ENCODE measurements at regions not wholly inside any gene's neighbourhood (a gene's known extent, or its start where the extent isn't known, plus 50 kb on each side); places are given as distances from the start of the nearest gene placed in this dataset.

DNA sequence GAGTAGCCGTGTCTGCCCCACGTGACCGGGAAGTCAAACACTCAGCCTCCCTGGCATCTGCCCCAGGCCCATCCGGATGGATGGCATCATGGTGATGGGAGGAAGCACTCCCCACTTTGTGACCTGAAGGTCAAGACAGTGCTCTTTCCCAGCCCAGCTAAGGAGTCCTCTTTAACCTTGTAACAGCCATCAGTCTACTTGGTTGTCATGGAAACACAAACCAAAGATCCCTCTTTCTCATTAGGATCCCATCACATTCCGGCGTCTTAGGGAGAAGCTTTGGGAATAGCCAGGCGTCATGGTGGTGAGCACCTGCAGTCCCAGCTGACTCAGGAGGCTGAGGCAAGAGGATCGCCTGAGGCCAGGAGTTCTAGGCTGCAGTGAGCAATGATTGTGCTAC lies 90.9 kb upstream of the FOXC1 start:
- no peak overlapping the region for H3K4me3 ChIP-seq (ENCODE audit: low read length)
- H3K4me1 ChIP-seq (ENCODE audit: low read length): no peaks in the 10 kb centered on the region
- H3K36me3 ChIP-seq (replicated peaks; ENCODE audit: insufficient read depth, low read length): no peaks in the 10 kb centered on the region
- no peaks in the 10 kb centered on the region for H3K9me3 ChIP-seq (replicated peaks; ENCODE audit: insufficient read depth, low read length)
- H2AFZ ChIP-seq (ENCODE audit: low read length): no peak overlapping the region
- H3K4me2 ChIP-seq (ENCODE audit: low read depth, low read length): no peak overlapping the region
- no peaks in the 10 kb centered on the region for H3F3A ChIP-seq (ENCODE audit: insufficient read depth, low read length)
- H4K20me1 ChIP-seq (ENCODE audit: insufficient read depth, low read length): no peaks in the 10 kb centered on the region
- no peak overlapping the region for H3K9ac ChIP-seq (ENCODE audit: low read length)
- no peak for TF ChIP-seq EZH2phosphoT487 (IDR thresholded peaks at IDR 0.05; ENCODE audit: low read length)
- H3K79me2 ChIP-seq (ENCODE audit: low read length): no peaks in the 10 kb centered on the region
- no peaks in the 10 kb centered on the region for H3K27me3 ChIP-seq (replicated peaks; ENCODE audit: insufficient read depth, low read length)
- H3K27ac ChIP-seq (ENCODE audit: low read length): no peak overlapping the region
- DNase-seq: no peak
- H3K9me2 ChIP-seq (replicated peaks; ENCODE audit: insufficient read depth, low read length): no peaks in the 10 kb centered on the region

DNA sequence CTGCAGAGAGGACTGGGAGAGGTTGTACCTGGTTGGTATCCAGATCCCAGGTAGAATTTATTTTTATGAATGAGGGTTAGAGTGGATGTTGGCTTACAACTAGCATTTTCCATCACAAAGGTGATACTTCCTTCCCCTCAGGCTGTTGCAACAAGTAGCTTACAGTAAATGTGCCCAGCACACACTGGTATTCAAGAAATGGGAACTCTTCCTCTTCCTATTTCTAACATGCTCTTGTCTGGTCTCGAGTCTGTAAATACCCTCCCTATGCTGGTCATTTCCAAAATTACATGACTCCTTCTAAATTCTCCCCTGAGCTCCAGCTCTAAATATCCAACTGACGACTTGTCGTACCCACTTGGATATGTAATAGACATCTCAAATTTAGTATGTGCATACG lies 90.1 kb upstream of the FOXC1 start:
- Histone ChIP-seq H3K9ac (ENCODE audit: low read length) (no peak overlapping the region), H3K4me1 (ENCODE audit: low read length) (no peaks in the 10 kb centered on the region), H3K9me3 (replicated peaks; ENCODE audit: insufficient read depth, low read length) (no peaks in the 10 kb centered on the region), H3F3A (ENCODE audit: insufficient read depth, low read length) (no peaks in the 10 kb centered on the region), H3K4me2 (ENCODE audit: low read depth, low read length) (no peak overlapping the region), H4K20me1 (ENCODE audit: insufficient read depth, low read length) (no peaks in the 10 kb centered on the region), H3K36me3 (replicated peaks; ENCODE audit: insufficient read depth, low read length) (no peaks in the 10 kb centered on the region), H3K9me2 (replicated peaks; ENCODE audit: insufficient read depth, low read length) (no peaks in the 10 kb centered on the region), H2AFZ (ENCODE audit: low read length) (no peak overlapping the region), H3K4me3 (ENCODE audit: low read length) (no peak overlapping the region), H3K27ac (ENCODE audit: low read length) (no peak overlapping the region), H3K79me2 (ENCODE audit: low read length) (no peaks in the 10 kb centered on the region), H3K27me3 (replicated peaks; ENCODE audit: insufficient read depth, low read length) (no peaks in the 10 kb centered on the region)
- DNase-seq: no peak
- no peak for TF ChIP-seq EZH2 (optimal IDR thresholded peaks at IDR 0.05; ENCODE audit: low read depth, low read length)
- no peak for TF ChIP-seq EZH2phosphoT487 (IDR thresholded peaks at IDR 0.05; ENCODE audit: low read length)
- TF ChIP-seq, protein P1, sequence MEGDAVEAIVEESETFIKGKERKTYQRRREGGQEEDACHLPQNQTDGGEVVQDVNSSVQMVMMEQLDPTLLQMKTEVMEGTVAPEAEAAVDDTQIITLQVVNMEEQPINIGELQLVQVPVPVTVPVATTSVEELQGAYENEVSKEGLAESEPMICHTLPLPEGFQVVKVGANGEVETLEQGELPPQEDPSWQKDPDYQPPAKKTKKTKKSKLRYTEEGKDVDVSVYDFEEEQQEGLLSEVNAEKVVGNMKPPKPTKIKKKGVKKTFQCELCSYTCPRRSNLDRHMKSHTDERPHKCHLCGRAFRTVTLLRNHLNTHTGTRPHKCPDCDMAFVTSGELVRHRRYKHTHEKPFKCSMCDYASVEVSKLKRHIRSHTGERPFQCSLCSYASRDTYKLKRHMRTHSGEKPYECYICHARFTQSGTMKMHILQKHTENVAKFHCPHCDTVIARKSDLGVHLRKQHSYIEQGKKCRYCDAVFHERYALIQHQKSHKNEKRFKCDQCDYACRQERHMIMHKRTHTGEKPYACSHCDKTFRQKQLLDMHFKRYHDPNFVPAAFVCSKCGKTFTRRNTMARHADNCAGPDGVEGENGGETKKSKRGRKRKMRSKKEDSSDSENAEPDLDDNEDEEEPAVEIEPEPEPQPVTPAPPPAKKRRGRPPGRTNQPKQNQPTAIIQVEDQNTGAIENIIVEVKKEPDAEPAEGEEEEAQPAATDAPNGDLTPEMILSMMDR (IDR thresholded peaks at IDR 0.05; ENCODE audit: low read length): no peak

GRCh38 chr6:1522779-1523178 lies 86.9 kb upstream of the FOXC1 start:
- no peak overlapping the region for H3K9ac ChIP-seq (ENCODE audit: low read length)
- TF ChIP-seq, protein P1 (IDR thresholded peaks at IDR 0.05; ENCODE audit: low read length): no peak
- no peak for TF ChIP-seq EZH2phosphoT487 (IDR thresholded peaks at IDR 0.05; ENCODE audit: low read length)
- no peak for TF ChIP-seq EZH2 (optimal IDR thresholded peaks at IDR 0.05; ENCODE audit: low read depth, low read length)
- no peak overlapping the region for H3K27ac ChIP-seq (ENCODE audit: low read length)

GRCh38 chr6:1524040-1524480 lies 85.7 kb upstream of the FOXC1 start:
- Histone ChIP-seq H3K36me3 (replicated peaks; ENCODE audit: insufficient read depth, low read length) (no peaks in the 10 kb centered on the region), H4K20me1 (ENCODE audit: insufficient read depth, low read length) (no peaks in the 10 kb centered on the region), H3K4me1 (ENCODE audit: low read length) (peaks cover 15% of the 10 kb centered on the region), H3K4me2 (ENCODE audit: low read depth, low read length) (peak overlapping the region; percentile 49; the same call in 1 of the 2 replicates), H3F3A (ENCODE audit: insufficient read depth, low read length) (no peaks in the 10 kb centered on the region), H2AFZ (ENCODE audit: low read length) (peak overlapping the region; percentile 55), H3K9me2 (replicated peaks; ENCODE audit: insufficient read depth, low read length) (no peaks in the 10 kb centered on the region), H3K4me3 (ENCODE audit: low read length) (peak overlapping the region; percentile 21; the same call in 1 of the 2 replicates), H3K9ac (ENCODE audit: low read length) (no peak overlapping the region), H3K9me3 (replicated peaks; ENCODE audit: insufficient read depth, low read length) (no peaks in the 10 kb centered on the region), H3K27ac (ENCODE audit: low read length) (no peak overlapping the region), H3K27me3 (replicated peaks; ENCODE audit: insufficient read depth, low read length) (no peaks in the 10 kb centered on the region), H3K79me2 (ENCODE audit: low read length) (no peaks in the 10 kb centered on the region)
- no peak for TF ChIP-seq EZH2 (optimal IDR thresholded peaks at IDR 0.05; ENCODE audit: low read depth, low read length)
- TF ChIP-seq, protein P1 (IDR thresholded peaks at IDR 0.05; ENCODE audit: low read length): peak; percentile 57
- peak; percentile 63 for DNase-seq

More at GRCh38 chr6:1522779-1523178, 86.9 kb upstream of the FOXC1 start:
- no peak overlapping the region for H3K4me2 ChIP-seq (ENCODE audit: low read depth, low read length)
- no peaks in the 10 kb centered on the region for H3K9me2 ChIP-seq (replicated peaks; ENCODE audit: insufficient read depth, low read length)
- H3K27me3 ChIP-seq (replicated peaks; ENCODE audit: insufficient read depth, low read length): no peaks in the 10 kb centered on the region
- H3F3A ChIP-seq (ENCODE audit: insufficient read depth, low read length): no peaks in the 10 kb centered on the region
- H3K4me3 ChIP-seq (ENCODE audit: low read length): no peak overlapping the region
- no peaks in the 10 kb centered on the region for H3K9me3 ChIP-seq (replicated peaks; ENCODE audit: insufficient read depth, low read length)
- DNase-seq: no peak
- no peaks in the 10 kb centered on the region for H4K20me1 ChIP-seq (ENCODE audit: insufficient read depth, low read length)
- H3K36me3 ChIP-seq (replicated peaks; ENCODE audit: insufficient read depth, low read length): no peaks in the 10 kb centered on the region
- H3K79me2 ChIP-seq (ENCODE audit: low read length): no peaks in the 10 kb centered on the region
- no peak overlapping the region for H2AFZ ChIP-seq (ENCODE audit: low read length)
- H3K4me1 ChIP-seq (ENCODE audit: low read length): peaks cover 14% of the 10 kb centered on the region
